ENCODE measurements at regions not wholly inside any gene's neighbourhood (a gene's known extent, or its start where the extent isn't known, plus 50 kb on each side); places are given as distances from the start of the nearest gene placed in this dataset.

- H3K36me3 Mint-ChIP-seq: no peaks in the 10 kb centered on the region
- no peak overlapping the region for H3K27ac Mint-ChIP-seq
- no peak overlapping the region for H3K4me3 Mint-ChIP-seq
- no peaks in the 10 kb centered on the region for H3K4me1 Mint-ChIP-seq
- ATAC-seq (ENCODE audit: low read depth in 2 of 2): no peak
- DNase-seq: no peak
- H3K27me3 Mint-ChIP-seq: peaks cover 0 to under 1% (median 0%) of the 10 kb centered on the region in 3 donors
- H3K9me3 Mint-ChIP-seq: peaks cover 0 to 7% (median 0%) of the 10 kb centered on the region in 7 donors
Measured at GRCh38 chr2:16079637-16080036, 139.3 kb downstream of the MYCN start.

GRCh38 chr2:16077601-16078000, 137.3 kb downstream of the MYCN start:
- Mint-ChIP-seq H3K9me3 (peaks cover 0 to 4% (median 0%) of the 10 kb centered on the region in 7 donors), H3K36me3 (no peaks in the 10 kb centered on the region), H3K4me3 (no peak overlapping the region), H3K27ac (no peak overlapping the region), H3K4me1 (no peaks in the 10 kb centered on the region), H3K27me3 (no peaks in the 10 kb centered on the region)
- DNase-seq: no peak
- no peak for ATAC-seq (ENCODE audit: low read depth in 2 of 2)

- H3K9me3 Mint-ChIP-seq: peaks cover 0 to under 1% (median 0%) of the 10 kb centered on the region in 7 donors
- DNase-seq (no peak), ATAC-seq (ENCODE audit: low read depth in 2 of 2) (no peak)
- H3K27ac Mint-ChIP-seq: no peak overlapping the region
- H3K27me3 Mint-ChIP-seq: no peaks in the 10 kb centered on the region
- H3K36me3 Mint-ChIP-seq: no peaks in the 10 kb centered on the region
- no peak overlapping the region for H3K4me3 Mint-ChIP-seq
- no peaks in the 10 kb centered on the region for H3K4me1 Mint-ChIP-seq
Measured at GRCh38 chr2:16076911-16077310, 136.6 kb downstream of the MYCN start.

- Mint-ChIP-seq H3K4me3 (no peak overlapping the region), H3K9me3 (peaks cover 0 to 2% (median 0%) of the 10 kb centered on the region in 7 donors), H3K36me3 (no peaks in the 10 kb centered on the region), H3K27ac (no peak overlapping the region), H3K4me1 (no peaks in the 10 kb centered on the region), H3K27me3 (no peaks in the 10 kb centered on the region)
- no peak for ATAC-seq (ENCODE audit: low read depth in 2 of 2)
- DNase-seq: no peak
Measured at GRCh38 chr2:16075045-16076012, 135.0 kb downstream of the MYCN start.

- DNase-seq (no peak), ATAC-seq (ENCODE audit: low read depth in 2 of 2) (no peak)
- Mint-ChIP-seq H3K27ac (no peak overlapping the region), H3K4me1 (no peaks in the 10 kb centered on the region), H3K9me3 (peaks cover 0 to 2% (median 0%) of the 10 kb centered on the region in 7 donors), H3K4me3 (no peak overlapping the region), H3K27me3 (no peaks in the 10 kb centered on the region), H3K36me3 (no peaks in the 10 kb centered on the region)
Measured at GRCh38 chr2:16073921-16074425, 133.6 kb downstream of the MYCN start.

- Mint-ChIP-seq H3K36me3 (no peaks in the 10 kb centered on the region), H3K27me3 (no peaks in the 10 kb centered on the region), H3K9me3 (peaks cover 0 to 2% (median 0%) of the 10 kb centered on the region in 7 donors), H3K27ac (no peak overlapping the region), H3K4me3 (no peak overlapping the region), H3K4me1 (no peaks in the 10 kb centered on the region)
- no peak for ATAC-seq (ENCODE audit: low read depth in 2 of 2)
- DNase-seq: no peak
Measured at GRCh38 chr2:16073471-16073870, 133.1 kb downstream of the MYCN start.

- Mint-ChIP-seq H3K4me1 (no peaks in the 10 kb centered on the region), H3K27me3 (no peaks in the 10 kb centered on the region), H3K36me3 (no peaks in the 10 kb centered on the region), H3K9me3 (peaks cover 0 to 2% (median 0%) of the 10 kb centered on the region in 7 donors), H3K27ac (peak overlapping the region in 1 of 6 donors; percentile 83), H3K4me3 (no peak overlapping the region)
- no peak for DNase-seq
- ATAC-seq (ENCODE audit: low read depth in 2 of 2): no peak
Measured at GRCh38 chr2:16072638-16073290, 132.4 kb downstream of the MYCN start.

- H3K27me3 Mint-ChIP-seq: no peaks in the 10 kb centered on the region
- DNase-seq (no peak), ATAC-seq (ENCODE audit: low read depth in 2 of 2) (no peak)
- H3K4me3 Mint-ChIP-seq: no peak overlapping the region
- H3K4me1 Mint-ChIP-seq: no peaks in the 10 kb centered on the region
- H3K36me3 Mint-ChIP-seq: no peaks in the 10 kb centered on the region
- H3K9me3 Mint-ChIP-seq: peaks cover 0 to 2% (median 0%) of the 10 kb centered on the region in 7 donors
- H3K27ac Mint-ChIP-seq: peak overlapping the region in 1 of 6 donors; percentile 83
Measured at GRCh38 chr2:16071865-16072637, 131.7 kb downstream of the MYCN start.

- no peaks in the 10 kb centered on the region for H3K36me3 Mint-ChIP-seq
Measured at GRCh38 chr2:16071039-16071864, 130.9 kb downstream of the MYCN start.

GRCh38 chr2:16070648-16070971, 130.3 kb downstream of the MYCN start:
- H3K9me3 Mint-ChIP-seq: peaks cover 0 to 2% (median 0%) of the 10 kb centered on the region in 7 donors
- no peaks in the 10 kb centered on the region for H3K4me1 Mint-ChIP-seq
- no peak for DNase-seq
- no peak for ATAC-seq (ENCODE audit: low read depth in 2 of 2)
- no peak overlapping the region for H3K27ac Mint-ChIP-seq
- H3K36me3 Mint-ChIP-seq: no peaks in the 10 kb centered on the region
- H3K27me3 Mint-ChIP-seq: no peaks in the 10 kb centered on the region
- H3K4me3 Mint-ChIP-seq: no peak overlapping the region

More at GRCh38 chr2:16071039-16071864, 130.9 kb downstream of the MYCN start:
- DNase-seq (no peak), ATAC-seq (ENCODE audit: low read depth in 2 of 2) (no peak)
- Mint-ChIP-seq H3K9me3 (peaks cover 0 to 2% (median 0%) of the 10 kb centered on the region in 7 donors), H3K27ac (no peak overlapping the region), H3K27me3 (no peaks in the 10 kb centered on the region), H3K4me1 (no peaks in the 10 kb centered on the region), H3K4me3 (no peak overlapping the region)

- Mint-ChIP-seq H3K4me3 (no peak overlapping the region), H3K36me3 (no peaks in the 10 kb centered on the region), H3K4me1 (no peaks in the 10 kb centered on the region), H3K27ac (no peak overlapping the region), H3K9me3 (peaks cover 0 to 2% (median 0%) of the 10 kb centered on the region in 7 donors), H3K27me3 (no peaks in the 10 kb centered on the region)
- ATAC-seq (ENCODE audit: low read depth in 2 of 2) (no peak), DNase-seq (no peak)
Measured at GRCh38 chr2:16069933-16070647, 129.7 kb downstream of the MYCN start.

- Mint-ChIP-seq H3K36me3 (no peaks in the 10 kb centered on the region), H3K27me3 (no peaks in the 10 kb centered on the region), H3K9me3 (peaks cover 0 to 4% (median 0%) of the 10 kb centered on the region in 7 donors), H3K4me1 (no peaks in the 10 kb centered on the region), H3K4me3 (no peak overlapping the region), H3K27ac (no peak overlapping the region)
- ATAC-seq (ENCODE audit: low read depth in 2 of 2): no peak
- no peak for DNase-seq
Measured at GRCh38 chr2:16069663-16069932, 129.2 kb downstream of the MYCN start.
